ENCODE measurements at regions not wholly inside any gene's neighbourhood (a gene's known extent, or its start where the extent isn't known, plus 50 kb on each side); places are given as distances from the start of the nearest gene placed in this dataset.

- TF ChIP-seq, protein P1, sequence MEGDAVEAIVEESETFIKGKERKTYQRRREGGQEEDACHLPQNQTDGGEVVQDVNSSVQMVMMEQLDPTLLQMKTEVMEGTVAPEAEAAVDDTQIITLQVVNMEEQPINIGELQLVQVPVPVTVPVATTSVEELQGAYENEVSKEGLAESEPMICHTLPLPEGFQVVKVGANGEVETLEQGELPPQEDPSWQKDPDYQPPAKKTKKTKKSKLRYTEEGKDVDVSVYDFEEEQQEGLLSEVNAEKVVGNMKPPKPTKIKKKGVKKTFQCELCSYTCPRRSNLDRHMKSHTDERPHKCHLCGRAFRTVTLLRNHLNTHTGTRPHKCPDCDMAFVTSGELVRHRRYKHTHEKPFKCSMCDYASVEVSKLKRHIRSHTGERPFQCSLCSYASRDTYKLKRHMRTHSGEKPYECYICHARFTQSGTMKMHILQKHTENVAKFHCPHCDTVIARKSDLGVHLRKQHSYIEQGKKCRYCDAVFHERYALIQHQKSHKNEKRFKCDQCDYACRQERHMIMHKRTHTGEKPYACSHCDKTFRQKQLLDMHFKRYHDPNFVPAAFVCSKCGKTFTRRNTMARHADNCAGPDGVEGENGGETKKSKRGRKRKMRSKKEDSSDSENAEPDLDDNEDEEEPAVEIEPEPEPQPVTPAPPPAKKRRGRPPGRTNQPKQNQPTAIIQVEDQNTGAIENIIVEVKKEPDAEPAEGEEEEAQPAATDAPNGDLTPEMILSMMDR (IDR thresholded peaks at IDR 0.05 in 2 of 3, conservative IDR thresholded peaks at IDR 0.05 in 1 of 3; ENCODE audit: control insufficient read depth in 2 of 3, extremely low read depth in 1 of 3, insufficient read depth in 1 of 3, low read depth in 3 of 3, low read length in 3 of 3), result no peak
- TF ChIP-seq, protein P2, sequence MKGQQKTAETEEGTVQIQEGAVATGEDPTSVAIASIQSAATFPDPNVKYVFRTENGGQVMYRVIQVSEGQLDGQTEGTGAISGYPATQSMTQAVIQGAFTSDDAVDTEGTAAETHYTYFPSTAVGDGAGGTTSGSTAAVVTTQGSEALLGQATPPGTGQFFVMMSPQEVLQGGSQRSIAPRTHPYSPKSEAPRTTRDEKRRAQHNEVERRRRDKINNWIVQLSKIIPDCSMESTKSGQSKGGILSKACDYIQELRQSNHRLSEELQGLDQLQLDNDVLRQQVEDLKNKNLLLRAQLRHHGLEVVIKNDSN (IDR thresholded peaks at IDR 0.05; ENCODE audit: borderline replicate concordance, extremely low read length, insufficient read depth, low read depth, low read length), result no peak
- TF ChIP-seq MAX (IDR thresholded peaks at IDR 0.05; ENCODE audit: low read depth, low read length) (no peak), RCOR1 (conservative IDR thresholded peaks at IDR 0.05; ENCODE audit: low read depth, low read length) (no peak)
Measured at GRCh38 chr9:87810679-87811178, 71.9 kb upstream of the SPATA31E1 start.
